ENCODE measurements at regions not wholly inside any gene's neighbourhood (a gene's known extent, or its start where the extent isn't known, plus 50 kb on each side); places are given as distances from the start of the nearest gene placed in this dataset.
"Not testable (repeated sequence)": the region's sequence is repeated elsewhere in the genome, so short reads cannot be mapped to it uniquely, and the experiment has no call there.

DNA sequence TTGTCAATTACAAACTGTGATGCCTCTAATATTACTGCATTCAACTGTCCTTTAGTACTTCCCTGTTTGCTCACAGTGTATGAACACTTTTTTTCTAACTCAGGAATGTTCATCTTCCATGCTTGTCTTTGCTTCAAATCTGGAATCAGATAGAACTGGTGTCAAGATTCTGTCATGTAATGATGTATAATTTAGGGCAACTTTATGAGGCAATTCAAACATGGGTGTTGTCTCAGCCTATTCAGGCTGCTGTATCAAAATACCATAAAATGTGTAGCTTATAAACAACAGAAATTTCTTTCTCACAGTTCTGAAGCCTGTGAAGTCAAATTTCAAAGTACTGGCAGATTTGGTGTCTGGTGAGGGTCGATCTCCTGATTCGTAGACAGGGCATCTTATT, 1012.9 kb downstream of the RAB28 start:
- WGBS: 39% methylated on average over 2 of the region's 2 CpGs
- no peaks in the 10 kb centered on the region for H3K27me3 ChIP-seq
- no peaks in the 10 kb centered on the region for H3K4me1 ChIP-seq
- H3K27ac ChIP-seq: no peak overlapping the region
- no peak overlapping the region for H3K4me3 ChIP-seq
- TF ChIP-seq EP300 (IDR thresholded peaks at IDR 0.05) (no peak), POLR2A (IDR thresholded peaks at IDR 0.05) (no peak), POLR2AphosphoS5 (IDR thresholded peaks at IDR 0.05) (no peak)
- TF ChIP-seq, protein P1, sequence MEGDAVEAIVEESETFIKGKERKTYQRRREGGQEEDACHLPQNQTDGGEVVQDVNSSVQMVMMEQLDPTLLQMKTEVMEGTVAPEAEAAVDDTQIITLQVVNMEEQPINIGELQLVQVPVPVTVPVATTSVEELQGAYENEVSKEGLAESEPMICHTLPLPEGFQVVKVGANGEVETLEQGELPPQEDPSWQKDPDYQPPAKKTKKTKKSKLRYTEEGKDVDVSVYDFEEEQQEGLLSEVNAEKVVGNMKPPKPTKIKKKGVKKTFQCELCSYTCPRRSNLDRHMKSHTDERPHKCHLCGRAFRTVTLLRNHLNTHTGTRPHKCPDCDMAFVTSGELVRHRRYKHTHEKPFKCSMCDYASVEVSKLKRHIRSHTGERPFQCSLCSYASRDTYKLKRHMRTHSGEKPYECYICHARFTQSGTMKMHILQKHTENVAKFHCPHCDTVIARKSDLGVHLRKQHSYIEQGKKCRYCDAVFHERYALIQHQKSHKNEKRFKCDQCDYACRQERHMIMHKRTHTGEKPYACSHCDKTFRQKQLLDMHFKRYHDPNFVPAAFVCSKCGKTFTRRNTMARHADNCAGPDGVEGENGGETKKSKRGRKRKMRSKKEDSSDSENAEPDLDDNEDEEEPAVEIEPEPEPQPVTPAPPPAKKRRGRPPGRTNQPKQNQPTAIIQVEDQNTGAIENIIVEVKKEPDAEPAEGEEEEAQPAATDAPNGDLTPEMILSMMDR (IDR thresholded peaks at IDR 0.05): no peak
- DNase-seq (ENCODE audit: low spot score in 2 of 2): no peak
- H3K36me3 ChIP-seq: no peaks in the 10 kb centered on the region
- no peaks in the 10 kb centered on the region for H3K9me3 ChIP-seq

DNA sequence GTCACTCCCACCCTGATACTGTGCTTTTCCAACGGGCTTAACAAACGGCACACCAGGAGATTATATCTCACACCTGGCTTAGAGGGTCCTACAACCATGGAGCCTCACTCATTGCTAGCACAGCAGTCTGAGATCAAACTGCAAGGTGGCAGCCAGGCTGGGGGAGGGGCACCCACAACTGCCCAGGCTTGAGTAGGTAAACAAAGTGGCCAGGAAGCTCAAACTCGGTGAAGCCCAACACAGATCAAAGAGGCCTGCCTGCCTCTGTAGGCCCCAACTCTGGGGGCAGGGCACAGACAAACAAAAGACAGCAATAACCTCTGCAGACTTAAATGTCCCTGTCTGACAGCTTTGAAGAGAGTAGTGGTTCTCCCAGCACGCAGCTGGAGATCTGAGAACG, 1022.6 kb downstream of the RAB28 start:
- not testable (repeated sequence) for H3K36me3 ChIP-seq; H3K27ac ChIP-seq; H3K4me3 ChIP-seq; H3K4me1 ChIP-seq; H3K9me3 ChIP-seq; H3K27me3 ChIP-seq; DNase-seq (ENCODE audit: low spot score in 2 of 2)
- 82% methylated on average over 3 of the region's 5 CpGs for WGBS

DNA sequence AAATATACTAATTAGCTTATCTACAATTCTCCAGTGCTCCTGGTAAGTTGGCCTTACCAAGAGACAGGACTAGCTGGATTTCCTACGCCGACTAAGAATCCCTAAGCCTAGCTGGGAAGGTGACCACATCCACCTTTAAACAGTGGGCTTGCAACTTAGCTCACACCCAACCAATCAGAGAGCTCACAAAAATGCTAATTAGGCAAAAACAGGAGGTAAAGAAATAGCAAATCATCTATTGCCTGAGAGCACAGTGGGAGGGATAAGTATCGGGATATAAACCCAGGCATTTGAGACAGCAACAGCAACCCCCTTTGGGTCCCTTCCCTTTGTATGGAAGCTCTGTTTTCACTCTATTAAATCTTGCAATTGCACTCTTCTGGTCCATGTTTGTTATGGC, 1025.0 kb downstream of the RAB28 start:
- 61% methylated on average over 3 of the region's 3 CpGs for WGBS
- TF ChIP-seq EP300 (IDR thresholded peaks at IDR 0.05) (no peak), POLR2AphosphoS5 (IDR thresholded peaks at IDR 0.05) (no peak), POLR2A (IDR thresholded peaks at IDR 0.05) (no peak)
- TF ChIP-seq, protein P1 (IDR thresholded peaks at IDR 0.05): no peak

DNA sequence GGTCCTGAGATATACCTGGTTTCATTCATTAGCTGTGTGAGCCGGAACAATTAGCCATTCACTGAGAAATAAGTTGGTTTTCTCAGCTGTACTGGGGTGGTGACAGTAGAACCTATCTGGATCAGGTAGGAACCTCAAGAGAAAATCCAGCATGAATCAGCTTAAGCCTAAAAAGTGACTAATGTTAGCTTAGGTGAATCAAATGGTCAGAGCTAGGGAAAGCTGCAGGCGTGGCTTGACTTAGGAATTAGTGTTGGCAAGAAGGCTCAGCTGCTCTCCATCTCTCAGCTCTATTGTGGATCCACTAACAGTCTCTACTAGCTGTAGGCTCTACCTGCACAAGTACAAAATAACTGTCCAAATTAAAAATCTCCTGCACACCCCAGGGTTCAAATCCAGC, 1025.5 kb downstream of the RAB28 start:
- DNase-seq (ENCODE audit: low spot score in 2 of 2): no peak
- no peaks in the 10 kb centered on the region for H3K36me3 ChIP-seq
- H3K27me3 ChIP-seq: no peaks in the 10 kb centered on the region
- TF ChIP-seq POLR2AphosphoS5 (IDR thresholded peaks at IDR 0.05) (no peak), EP300 (IDR thresholded peaks at IDR 0.05) (no peak), POLR2A (IDR thresholded peaks at IDR 0.05) (no peak)
- TF ChIP-seq, protein P1 (IDR thresholded peaks at IDR 0.05): no peak
- H3K4me1 ChIP-seq: no peaks in the 10 kb centered on the region
- H3K9me3 ChIP-seq: no peaks in the 10 kb centered on the region
- 89% methylated on average over 2 of the region's 2 CpGs for WGBS
- H3K4me3 ChIP-seq: no peak overlapping the region
- no peak overlapping the region for H3K27ac ChIP-seq

More for the DNA sequence above, 1025.0 kb downstream of the RAB28 start:
- Histone ChIP-seq H3K27ac (no peak overlapping the region), H3K4me3 (no peak overlapping the region), H3K4me1 (no peaks in the 10 kb centered on the region), H3K27me3 (no peaks in the 10 kb centered on the region), H3K36me3 (no peaks in the 10 kb centered on the region), H3K9me3 (no peaks in the 10 kb centered on the region)
- DNase-seq (ENCODE audit: low spot score in 2 of 2): no peak

DNA sequence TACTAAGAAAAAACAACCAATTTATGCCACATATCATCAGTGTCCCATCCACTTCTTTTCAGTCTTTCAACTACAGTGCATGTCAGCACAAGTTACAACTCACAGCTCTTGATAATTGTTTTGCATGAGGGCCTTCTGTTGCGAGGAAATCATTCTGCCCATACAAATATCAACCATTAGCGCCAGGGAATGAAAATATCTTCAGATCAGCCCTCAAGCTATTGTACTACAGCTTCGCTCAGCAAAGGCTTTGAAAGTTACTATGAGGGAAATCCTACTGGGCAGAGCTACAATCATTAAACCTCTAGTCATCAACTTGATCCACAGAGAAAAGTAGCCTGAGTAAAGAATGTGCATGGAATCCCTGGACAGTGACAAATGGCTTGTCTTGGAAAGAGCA, 1023.6 kb upstream of the HS3ST1 start:
- Histone ChIP-seq H3K4me3 (no peak overlapping the region), H3K9me3 (peaks cover 16% of the 10 kb centered on the region), H3K4me1 (no peaks in the 10 kb centered on the region), H3K27me3 (no peaks in the 10 kb centered on the region), H3K27ac (no peak overlapping the region), H3K36me3 (no peaks in the 10 kb centered on the region)
- TF ChIP-seq POLR2AphosphoS5 (IDR thresholded peaks at IDR 0.05) (no peak), POLR2A (IDR thresholded peaks at IDR 0.05) (no peak)
- WGBS: 54% methylated on average over 3 of the region's 3 CpGs
- no peak for DNase-seq (ENCODE audit: low spot score in 2 of 2)

DNA sequence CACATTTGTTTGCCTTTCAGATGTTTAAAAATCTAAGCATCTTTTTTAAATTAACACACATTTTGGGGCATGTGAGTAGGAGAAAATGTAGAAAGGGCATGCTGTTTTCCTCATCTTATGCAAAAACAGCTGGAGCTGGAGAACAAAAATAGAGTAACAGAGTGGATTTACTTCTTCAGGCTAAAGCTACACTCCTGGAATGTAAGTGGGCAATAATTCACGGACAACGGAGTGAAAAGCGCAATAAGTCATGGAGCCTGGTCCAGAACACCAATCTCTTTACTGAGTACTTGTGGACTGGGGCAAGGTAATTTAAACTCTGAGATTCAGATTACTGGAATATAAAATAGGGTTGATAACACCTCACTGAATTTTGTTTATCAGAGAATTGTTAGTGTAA, 1018.8 kb upstream of the HS3ST1 start:
- WGBS: 33% methylated on average over 3 of the region's 3 CpGs
- Histone ChIP-seq H3K27me3 (no peaks in the 10 kb centered on the region), H3K4me3 (no peak overlapping the region), H3K9me3 (peaks cover 15% of the 10 kb centered on the region), H3K4me1 (no peaks in the 10 kb centered on the region), H3K36me3 (no peaks in the 10 kb centered on the region), H3K27ac (no peak overlapping the region)
- no peak for DNase-seq (ENCODE audit: low spot score in 2 of 2)
- TF ChIP-seq, protein P1 (IDR thresholded peaks at IDR 0.05): no peak
